GM19324 (cell line): ENCODE measurements at regions not wholly inside any gene's neighbourhood (a gene's known extent, or its start where the extent isn't known, plus 50 kb on each side); places are given as distances from the start of the nearest gene placed in this dataset.

ENCODE experiments used
- ATAC-seq: cut with Tn5 transposase; IDR thresholded peaks from one replicate; pipeline ENCODE4 v1.9.1; 2021; ENCODE audit warnings: mild to moderate bottlenecking, moderate library complexity; ENCODE audit not compliant: unreplicated experiment, low FRiP score

DNA sequence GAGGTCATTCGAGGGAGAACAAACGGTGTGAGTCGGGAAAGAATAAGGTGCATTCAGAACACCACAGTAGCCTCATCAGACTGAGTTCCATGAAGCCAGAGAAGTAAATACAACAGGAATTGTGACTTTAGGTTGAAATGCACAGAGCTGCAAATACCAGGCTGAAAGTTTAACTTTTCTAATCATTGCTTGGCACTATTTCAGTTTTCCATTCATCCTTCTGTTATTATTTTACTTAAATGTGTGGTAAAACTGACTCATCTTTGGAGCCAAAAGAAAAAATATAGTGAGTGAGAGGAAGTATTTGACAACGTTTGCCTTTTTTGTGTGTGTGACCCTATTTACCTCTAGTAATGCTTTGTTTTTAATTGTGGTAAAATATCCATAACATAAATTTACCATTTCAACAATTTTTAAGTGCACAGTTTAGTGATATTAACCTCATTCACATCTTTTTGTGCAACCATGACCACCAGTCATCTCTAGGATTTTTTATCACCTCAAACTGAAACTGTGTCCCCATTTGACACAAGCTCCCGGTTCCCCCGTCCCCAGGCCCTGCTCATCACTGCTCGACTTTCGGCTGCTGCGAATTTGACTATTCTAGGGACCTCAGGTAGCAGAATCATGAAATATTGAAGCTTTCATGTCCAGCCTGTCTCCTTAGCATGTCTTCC lies 166.8 kb downstream of the HSD17B3 start:
- no peak for ATAC-seq

DNA sequence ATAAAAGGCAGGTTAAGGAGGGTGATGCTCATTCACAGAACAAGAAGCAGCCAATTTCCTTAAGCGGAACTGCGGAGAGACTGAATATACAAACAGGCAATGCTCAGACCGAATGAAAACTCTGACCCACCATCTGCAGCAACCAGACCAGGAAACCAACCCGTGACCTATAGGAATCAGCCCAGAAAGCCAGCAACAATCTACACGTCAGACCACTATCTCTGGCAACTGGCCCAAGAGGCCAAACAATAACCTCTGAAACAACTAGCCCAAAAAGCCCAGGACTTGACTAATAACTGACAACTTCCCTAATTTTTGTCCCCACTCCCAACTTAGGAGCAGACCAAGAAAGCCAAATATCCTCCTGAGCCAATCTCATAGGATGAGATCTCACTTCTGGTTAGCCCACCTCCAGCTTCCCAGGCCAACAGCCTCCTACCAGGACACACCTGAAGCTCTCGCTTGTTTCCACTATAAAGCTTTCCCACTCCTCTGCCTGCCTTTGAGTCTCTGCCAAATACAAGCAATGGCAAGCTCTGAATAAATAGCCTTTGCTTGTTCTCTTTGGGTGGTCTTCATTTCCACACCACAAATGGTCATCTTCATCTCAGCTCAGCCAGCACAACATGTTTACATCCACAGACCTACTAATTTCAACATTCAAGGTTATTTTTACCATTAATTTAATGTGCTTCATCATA lies 168.5 kb downstream of the HSD17B3 start:
- ATAC-seq = no peak

DNA sequence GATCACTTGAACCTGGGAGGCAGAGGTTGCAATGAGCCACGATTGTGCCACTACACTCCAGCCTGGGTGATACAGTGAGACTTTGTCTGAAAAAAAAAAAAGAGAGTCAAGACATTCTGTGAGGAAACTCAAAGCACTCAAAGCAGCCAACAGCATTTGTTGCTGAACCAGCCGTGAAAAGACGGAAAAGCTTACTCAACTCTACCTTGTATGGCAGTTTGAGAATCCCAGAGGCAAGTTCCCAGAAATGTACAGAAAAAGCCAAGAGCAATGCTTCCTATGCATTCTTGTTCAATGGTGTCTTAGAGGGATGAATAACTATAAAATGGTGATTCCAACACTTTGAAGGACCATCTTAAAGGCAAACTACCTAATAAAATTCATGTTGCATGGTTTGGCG lies 170.2 kb downstream of the HSD17B3 start:
- no peak for ATAC-seq

DNA sequence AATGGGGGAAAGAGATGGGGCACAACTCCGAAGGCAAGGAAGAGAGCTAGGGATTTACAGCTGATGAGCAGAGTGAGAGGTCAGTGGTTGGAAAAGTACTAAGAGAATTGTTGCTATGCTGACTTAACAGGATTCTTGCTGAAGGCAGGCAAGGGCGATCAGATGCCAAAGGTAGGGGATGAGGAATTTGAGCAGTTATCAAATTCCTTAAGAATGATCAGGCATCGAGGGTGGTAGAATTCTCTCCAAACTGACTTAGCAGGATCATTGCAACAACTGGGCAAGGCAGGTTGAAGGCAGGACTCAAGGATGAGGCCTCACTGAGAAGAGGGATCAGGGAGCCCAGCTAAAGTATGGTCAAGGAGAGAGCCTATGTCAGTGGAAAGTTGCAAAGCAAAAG lies 171.0 kb downstream of the HSD17B3 start:
- no peak for ATAC-seq

DNA sequence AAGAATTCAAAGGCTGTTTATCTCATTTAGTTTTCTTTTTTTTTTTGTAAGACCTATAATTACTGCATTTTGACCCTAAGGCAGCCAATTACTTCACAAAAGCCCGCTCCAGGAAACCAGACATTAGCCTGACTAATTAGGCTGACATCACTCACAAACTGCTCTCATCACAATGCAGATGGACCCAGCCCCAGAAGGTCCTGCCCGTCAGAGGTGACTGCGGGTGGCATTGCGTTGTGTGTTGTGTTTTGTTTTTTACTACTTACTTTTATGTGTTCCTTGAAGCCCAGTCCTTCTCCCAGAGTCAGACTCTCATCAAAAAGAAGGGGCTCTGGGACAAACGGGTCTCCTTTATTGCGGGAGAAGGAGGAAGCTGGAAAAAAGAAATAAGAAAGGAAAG lies 172.2 kb downstream of the HSD17B3 start:
- no peak for ATAC-seq

DNA sequence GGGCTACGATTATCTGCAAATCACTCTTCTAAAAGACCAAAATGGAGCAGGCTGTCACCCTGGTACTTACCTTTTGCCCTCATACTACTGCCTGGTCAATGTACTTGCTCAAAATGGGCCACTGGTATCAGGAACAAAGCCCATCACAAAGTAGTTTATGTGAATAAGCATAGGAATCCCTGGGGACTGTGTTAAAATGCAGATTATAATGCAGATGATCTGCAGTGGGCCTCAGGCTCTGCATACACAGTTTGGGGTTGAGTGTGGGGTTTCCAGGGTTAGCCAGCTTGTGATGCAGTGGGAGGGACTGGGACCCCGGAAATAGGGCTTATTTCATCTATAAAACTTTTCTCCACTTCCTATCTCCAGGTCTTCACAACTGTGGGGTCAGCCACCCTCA lies 173.1 kb downstream of the HSD17B3 start:
- no peak for ATAC-seq

DNA sequence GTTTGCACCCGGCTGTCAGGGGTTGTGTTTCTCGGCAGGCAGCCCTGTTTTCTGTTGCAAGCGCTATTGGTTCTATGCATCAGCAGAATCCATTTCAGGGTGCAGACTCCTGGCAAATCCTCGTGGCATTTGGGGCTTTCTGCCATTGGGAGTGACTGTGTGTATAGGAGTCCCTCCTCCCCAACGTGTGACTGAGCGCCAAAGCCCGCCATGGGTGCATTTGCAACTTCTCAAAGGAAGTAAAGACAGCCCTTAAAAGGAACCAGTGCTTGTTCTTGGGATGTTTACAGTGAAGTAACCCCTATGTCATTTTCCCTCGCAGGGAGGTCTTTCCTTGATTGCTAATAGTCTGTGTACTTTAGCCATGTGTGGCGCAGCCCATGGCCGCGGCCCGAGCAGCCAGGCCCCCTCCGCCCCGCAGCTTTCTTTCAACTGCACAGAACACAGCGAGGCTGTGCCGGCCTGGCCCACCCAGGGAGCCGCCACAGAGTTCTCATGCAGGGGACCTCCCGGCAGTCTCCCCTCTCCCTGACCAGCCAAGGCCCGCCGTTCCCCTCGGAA lies 175.6 kb downstream of the HSD17B3 start:
- ATAC-seq = no peak

DNA sequence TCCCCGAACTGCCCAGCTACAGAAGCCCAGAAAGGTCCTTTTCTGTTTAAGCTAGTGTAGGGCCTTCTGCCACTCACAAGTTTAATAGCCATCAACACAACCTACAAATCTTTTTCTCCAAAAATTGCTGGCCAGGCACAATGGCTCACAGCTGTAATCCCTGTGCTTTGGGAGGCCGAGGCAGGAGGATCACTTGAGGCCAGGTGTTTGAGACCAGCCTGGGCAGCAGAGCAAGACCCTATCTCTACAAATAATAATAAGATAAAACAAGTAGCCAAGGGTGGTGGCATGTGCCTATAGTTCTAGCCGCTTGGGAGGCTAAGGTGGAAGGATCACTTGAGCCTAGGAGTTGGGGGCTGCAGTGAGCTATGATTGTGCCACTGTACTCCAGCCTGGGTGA lies 176.4 kb downstream of the HSD17B3 start:
- no peak for ATAC-seq

DNA sequence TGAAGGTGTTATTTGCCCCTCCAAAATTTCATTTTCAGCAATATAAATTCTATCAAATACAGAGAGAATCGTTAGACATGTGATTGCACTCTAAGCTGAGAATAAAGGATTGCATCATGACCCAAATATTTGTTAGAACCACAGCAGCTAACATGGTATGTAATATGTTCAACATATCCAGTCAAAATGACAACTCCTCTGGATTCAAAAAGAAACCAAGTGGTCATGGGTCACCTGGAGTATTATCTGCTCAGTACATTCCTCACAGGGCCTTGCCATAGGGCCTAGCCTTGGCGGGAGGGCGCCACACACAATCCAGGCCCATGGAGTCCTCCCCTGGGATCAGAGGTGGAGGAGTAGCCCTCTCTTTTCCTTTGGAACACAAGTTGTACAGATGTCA lies 179.2 kb downstream of the HSD17B3 start:
- ATAC-seq = no peak

DNA sequence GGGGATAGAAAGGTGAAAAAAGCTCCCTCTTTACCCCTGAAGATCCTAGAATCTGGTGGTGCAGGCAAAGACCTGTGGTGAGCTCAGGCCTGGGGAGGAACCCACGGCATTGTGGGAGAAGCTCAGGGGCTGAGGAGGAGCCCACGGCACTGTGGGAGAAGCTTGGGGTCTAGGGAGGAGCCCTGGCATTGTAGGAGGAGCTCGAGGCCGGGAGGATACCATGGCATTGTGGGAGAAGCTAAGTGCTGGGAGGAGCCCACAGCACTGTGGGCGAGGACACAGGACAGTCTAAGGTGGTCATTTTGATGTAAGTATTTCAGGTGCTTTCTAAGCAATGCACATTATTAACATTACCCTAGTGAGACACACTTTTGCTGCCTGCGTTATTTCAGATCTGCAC lies 179.7 kb downstream of the HSD17B3 start:
- no peak for ATAC-seq

DNA sequence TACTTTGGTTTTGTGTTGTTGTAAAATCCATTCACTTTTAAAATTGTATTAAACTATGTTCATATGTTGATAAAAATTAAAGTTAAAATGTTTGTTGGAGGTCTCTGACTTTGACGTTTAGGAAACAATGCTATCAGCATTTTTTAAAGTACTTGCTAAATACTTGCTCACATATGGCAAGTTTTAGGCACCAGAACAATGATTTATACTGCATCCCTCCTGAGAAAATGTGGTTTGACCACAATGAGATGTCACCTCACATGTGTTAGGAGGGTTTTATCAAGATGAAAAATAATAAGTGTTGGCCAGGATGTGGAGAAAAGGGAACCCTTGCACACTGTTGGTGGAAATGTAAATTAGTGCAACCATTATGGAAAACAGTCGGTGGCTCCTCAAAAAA lies 180.8 kb downstream of the HSD17B3 start:
- ATAC-seq = no peak

DNA sequence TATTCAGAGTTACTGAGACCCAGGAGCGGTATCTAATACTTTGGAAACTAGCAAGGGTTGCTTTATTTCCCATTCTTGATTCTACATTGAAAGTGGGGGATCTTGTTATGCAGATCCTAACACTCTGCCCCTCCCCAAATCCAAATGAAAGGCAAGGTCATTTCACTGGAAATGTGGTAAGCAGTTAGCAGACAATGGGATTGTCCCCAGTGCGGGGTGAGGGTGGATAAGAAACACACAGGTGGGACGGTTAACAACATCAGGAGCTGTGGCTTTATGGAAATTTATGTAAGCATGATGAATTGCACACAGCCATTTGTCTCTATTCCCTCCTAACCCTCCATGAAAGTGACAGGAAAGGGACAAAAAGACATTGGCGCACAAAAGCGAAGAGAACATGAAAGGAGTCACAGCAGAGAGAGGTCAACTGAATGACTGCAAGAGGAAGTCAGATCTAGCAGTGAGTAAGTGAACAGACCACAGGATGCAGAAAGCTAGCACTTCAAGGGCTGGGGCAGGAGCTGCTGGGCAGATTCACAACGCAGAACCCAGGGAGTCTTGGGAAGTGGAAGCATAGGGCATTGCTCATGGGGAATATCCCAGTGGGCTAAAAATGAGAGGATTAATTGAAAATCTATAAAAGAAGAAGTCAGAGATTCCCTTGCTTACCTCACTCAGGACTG lies 184.4 kb downstream of the HSD17B3 start:
- no peak for ATAC-seq

DNA sequence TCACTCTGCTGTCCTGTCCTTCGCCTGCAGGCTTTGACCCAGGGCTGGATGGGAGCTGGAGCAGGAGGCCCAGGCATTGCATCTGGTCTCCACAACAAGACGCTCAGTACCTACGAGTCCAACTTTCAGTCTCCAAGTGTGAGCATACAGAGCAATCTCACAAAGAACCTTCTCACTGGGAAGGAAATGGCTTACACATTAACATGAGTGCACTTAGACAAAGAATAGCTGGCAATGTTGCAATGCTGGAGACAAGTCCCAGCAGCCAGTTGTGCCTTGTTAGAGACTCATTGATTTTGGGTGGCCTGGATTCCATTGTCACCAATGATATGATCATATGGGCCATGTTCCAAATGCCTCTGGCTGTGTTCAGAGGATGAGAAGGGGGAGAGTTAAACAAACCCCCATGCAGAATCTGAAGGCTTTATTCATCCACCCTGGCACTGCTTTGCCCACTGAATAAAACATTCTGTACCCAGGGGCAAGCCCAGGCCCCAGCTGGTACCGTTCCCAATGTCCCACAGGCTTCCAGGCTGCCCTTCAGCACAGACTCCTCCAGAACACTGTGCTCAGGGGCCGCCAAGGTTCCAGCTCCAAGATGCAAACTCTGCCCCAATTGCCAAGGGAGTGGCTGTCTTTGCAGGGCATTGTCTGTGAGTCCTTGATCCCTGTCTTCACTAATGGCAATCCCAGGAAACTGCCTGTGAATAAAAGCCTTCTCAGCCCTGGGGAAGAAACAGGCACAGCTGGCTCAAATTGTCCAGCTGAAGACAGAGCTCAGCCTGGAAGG lies 185.5 kb downstream of the HSD17B3 start:
- ATAC-seq = no peak

DNA sequence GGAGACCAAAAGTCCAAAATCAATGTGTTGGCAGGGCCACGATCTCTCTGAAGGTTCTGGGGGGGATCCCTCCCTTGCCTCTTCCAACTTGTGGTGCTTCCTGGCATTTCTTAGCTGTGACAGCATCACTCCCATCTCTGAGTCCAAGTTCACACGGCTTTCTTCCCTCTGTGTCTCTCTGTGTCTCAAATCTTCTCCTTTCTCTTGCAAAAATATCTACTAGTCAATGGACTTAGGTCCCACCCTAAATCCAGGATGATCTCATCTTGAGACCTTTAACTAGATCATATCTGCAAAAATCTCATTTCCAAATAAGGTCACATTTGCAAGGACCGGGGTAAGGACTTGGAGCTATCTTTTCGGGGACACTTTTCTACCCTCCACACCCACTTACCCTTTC lies 186.1 kb downstream of the HSD17B3 start:
- ATAC-seq = no peak

DNA sequence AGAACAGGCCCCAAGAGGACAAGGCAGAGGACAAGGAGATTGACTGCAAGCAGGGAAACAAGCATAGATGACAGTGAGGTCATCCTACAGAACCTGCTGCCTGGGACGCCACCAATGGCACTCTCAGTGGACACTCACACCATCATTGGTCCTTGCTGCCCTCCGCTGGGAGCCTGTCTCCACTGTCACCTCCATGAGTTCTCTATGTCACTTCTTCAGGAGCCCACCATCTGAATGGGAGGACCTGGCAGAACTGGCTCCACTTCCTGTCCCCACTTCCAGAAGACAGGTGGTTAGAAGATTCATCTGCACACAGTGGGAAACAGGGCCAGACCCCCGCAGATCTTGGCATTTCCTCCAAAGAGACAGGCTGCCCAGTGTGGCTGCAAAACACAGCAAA lies 188.9 kb downstream of the HSD17B3 start:
- no peak for ATAC-seq

DNA sequence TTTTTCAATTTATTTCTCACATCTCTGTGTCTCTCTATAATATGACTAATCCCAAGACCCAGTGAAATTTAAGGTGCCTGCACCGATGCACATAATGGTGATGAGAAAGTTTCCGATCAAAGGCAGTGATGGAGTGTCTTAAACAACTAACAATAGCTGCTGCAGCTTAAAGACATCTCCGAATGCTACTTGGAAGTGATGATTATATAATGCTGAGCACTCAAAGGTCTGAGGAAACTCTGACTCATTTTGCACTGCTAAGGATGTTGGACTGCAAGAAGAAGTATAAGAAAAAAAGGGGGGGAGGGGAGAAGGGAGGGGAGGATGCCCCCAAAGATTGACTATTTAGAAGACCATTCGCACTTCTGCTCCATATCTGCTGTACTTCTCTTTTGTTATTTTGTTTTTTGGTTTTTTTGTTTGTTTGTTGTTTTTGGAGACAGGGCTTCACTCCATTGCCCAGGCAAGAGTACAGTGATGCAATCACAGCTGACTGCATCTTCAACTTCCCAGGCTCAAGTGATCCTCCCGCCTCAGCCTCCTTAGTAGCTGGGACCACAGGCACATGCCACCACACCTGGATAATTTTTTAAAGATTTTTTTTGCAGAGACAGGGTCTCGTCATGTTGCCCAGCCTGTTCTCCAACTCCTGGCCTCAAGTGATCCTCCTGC lies 192.2 kb downstream of the HSD17B3 start:
- ATAC-seq = no peak

DNA sequence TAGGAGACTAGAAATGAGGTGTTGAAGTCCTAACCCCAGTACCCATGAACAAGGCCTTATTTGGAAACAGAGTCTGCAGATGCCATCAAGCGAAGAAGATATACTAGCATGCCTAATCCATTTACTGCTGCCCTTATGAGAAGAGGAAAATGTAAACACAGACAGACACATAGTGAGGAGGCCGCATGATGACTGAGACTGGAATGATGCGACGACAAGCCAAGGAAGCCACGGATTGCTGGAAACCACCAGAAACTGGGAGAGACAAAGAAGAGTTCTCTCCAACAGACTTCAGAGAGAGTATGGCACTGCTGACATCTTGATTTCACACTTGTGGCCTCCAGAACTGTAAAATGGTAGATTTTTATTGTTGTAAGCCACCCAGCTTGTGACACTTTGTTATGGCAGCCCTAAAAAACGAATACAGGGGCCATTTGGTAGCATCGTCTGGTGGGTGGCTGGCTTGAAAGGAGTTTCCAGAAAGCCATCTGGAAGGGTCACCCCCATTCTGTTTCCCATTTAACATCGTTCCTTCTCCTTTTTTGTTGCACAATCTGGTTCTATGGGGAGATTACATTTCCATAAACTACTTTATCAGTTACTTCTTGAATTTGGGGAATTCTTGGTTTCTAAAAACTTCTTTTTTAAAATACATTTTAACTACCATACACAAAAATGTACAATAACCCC lies 193.1 kb downstream of the HSD17B3 start:
- no peak for ATAC-seq

DNA sequence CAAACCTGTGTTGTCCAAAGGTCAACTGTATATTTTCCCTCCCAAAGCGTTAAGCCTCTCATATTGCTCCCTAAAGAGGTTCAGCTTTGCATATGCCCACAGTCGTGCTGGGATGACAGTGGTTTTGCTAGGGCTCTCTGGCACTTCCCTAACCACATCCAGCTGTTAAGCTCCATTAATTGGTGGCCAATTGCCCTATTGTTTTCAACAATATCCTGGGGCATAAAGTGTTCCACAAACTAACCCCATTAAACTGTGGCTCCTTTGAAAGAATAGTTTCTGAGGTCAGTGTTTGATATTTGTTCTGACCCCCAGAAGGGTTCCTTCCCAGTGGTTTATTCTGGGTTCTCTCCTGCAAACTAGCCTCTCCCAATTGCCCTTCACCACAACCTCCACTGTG lies 194.5 kb downstream of the HSD17B3 start:
- ATAC-seq = no peak

DNA sequence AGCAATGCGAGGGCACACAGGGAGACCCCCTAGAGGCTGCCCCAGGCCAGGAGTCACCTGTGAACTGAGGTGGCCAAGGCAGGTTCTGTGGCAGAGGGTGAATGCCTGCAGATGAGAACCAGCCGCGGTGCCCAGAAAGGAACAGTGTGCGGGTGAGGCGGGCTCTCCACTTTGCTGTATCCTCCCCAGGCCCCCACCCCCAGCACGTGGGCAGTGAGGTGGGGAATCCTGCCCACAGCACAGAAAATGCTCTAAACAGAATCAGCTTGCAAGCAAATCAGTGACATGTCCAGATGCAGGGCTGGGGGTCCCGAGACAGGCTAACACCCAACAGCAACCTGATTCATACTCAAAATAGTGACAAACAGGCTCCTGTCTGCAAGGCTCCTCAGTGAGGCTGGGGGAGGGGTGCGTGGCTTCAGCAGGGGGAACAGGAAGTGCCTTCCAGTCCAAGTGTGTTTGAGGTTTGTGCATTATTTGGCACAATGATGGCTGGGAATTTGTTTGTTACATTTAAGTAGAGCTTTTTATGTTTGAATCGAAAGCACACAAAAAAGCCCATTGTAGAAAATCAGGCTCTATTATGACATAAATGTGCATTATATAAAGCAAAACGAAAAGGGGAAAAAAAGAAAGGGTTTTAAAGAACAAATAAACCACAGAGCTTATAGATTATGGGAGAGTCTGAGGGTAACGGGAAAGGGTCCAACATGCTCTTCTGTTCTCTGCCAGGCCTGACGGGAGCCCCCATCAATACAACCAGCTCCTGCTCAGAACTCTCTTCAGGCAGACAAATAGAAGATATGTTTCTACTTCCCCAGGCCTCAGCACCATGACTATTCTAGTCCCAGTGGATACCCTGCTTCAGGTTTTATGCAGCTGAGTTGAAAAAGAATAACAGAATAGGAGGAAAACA lies 201.3 kb downstream of the HSD17B3 start:
- ATAC-seq = no peak
